ENCODE measurements at regions not wholly inside any gene's neighbourhood (a gene's known extent, or its start where the extent isn't known, plus 50 kb on each side); places are given as distances from the start of the nearest gene placed in this dataset.

- no peak for TF ChIP-seq CTCF (IDR thresholded peaks at IDR 0.05)
- TF ChIP-seq POLR2A (IDR thresholded peaks at IDR 0.05) = no peak
- no peak for TF ChIP-seq POLR2AphosphoS5 (IDR thresholded peaks at IDR 0.05; ENCODE audit: insufficient read depth in 1 of 2, low read depth in 1 of 2)
These were observed 632.5 kb downstream of the ISL1 start for GRCh38 chr5:52015760-52016159.

Data from vagina (tissue), 2 donors.